CMK (cell line): ENCODE measurements at regions not wholly inside any gene's neighbourhood (a gene's known extent, or its start where the extent isn't known, plus 50 kb on each side); places are given as distances from the start of the nearest gene placed in this dataset.
"Not testable (repeated sequence)": the region's sequence is repeated elsewhere in the genome, so short reads cannot be mapped to it uniquely, and the experiment has no call there.

Experiments
- DNase-seq: peaks from one replicate; pipeline ENCODE4 v3.0.0-alpha.2; 2010; ENCODE audit warnings: low read depth

DNA sequence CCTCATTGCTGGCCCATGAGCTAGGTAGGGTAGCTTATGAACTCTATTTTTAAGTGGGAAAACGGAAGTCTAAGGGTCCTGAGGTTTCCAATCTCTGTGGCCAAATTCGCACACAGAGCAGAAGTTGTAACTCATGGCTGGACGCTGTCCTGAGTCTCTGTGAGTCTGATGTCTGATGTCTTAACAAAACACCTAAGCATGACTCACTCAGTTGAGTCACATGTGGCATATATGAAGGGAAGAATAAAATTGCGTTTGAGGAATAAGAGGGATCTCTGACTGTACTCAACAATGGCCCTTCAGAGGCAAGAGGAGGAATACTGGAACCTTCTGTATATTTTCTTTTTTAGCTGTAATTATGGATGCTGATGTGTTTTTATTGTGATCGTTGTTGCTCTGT is 569.7 kb downstream of the RIT2 start:
- DNase-seq: no peak

DNA sequence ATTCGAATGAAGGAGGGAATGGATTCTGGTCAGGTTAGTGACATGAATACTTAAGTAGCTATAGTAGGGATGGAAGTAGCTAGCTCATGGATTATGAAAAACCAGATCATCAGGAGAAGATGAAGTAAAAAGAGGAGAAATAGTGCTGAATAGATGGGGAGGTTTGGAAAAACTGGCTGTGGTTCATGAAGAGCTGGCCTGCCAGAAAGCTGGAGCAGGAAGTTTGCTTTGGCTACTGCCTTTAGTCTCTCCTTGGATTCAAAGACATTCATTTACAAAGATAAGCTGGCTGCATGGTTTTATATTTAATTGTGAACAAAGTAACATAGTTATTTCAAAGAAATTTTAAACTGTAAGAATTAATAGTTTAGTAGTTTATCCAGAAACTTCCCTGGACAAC is 567.0 kb downstream of the RIT2 start:
- no peak for DNase-seq

DNA sequence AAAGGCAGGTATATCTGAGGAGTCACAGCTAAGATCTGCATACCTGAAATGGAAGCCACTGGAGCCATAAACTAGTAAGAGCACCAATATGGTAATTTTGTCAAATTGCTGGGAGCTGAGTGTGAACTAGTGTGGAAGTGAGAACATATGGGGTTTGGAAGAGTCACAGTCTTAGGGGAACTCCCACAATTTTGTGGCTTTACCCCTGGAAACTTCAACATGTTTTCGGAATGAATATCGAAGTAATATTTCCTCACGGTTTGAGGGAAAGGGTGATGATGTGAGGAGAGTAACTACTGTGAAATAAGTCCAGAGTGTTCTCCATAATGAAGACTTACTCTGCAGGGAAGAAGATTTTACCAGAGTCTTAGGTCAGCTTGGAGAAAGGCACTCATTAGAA is 565.9 kb downstream of the RIT2 start:
- no peak for DNase-seq

- DNase-seq: not testable (repeated sequence)
These were observed 562.9 kb downstream of the RIT2 start for GRCh38 chr18:42552559-42552958.

- no peak for DNase-seq
These were observed 556.3 kb downstream of the RIT2 start for GRCh38 chr18:42559069-42559690.

- DNase-seq: no peak
These were observed 554.0 kb downstream of the RIT2 start for GRCh38 chr18:42561521-42561920.

GRCh38 chr18:42563995-42564394 is 551.5 kb downstream of the RIT2 start:
- DNase-seq: no peak

DNA sequence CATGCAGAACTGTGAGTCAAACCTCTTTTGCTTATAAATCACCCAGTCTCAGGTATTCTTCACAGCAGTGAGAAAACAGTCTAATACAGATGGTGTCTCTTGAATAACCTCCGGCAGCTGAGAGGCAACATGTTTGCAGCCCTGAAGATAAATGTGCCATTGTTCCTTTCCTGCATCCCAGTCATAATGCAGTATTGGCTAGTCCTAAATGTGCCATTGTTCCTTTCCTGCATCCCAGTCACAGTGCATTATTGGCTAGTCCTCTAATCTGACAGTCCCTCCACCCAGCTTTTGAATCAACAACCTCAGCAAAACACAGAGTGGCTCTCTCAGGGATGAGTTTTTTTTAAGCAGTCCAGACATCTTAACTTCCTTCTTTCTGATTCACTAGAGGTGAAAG is 550.7 kb downstream of the RIT2 start:
- no peak for DNase-seq

- no peak for DNase-seq
These were observed 546.7 kb downstream of the RIT2 start for GRCh38 chr18:42568773-42569172.

- no peak for DNase-seq
These were observed 540.6 kb downstream of the RIT2 start for GRCh38 chr18:42574871-42575270.

GRCh38 chr18:42576124-42576523 is 539.4 kb downstream of the RIT2 start:
- DNase-seq: no peak

DNA sequence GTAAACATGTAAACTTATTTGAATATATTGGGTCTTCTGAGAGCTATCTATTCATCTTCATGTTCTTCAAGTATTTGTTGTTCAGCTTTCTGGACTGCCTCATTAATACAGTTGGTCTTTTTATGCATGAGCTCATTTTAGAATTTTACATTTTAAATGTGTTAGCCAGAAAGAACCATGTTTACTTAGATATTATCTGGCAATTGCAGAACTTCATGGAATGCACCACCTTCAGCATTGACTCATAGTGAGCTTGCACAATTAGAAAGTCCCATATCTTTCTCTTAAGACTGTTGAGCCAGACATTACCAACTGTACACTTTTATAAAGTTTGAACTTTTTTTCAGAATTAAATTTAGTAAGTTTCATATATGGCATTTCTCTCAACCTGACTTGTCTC is 536.7 kb downstream of the RIT2 start:
- DNase-seq: no peak

DNA sequence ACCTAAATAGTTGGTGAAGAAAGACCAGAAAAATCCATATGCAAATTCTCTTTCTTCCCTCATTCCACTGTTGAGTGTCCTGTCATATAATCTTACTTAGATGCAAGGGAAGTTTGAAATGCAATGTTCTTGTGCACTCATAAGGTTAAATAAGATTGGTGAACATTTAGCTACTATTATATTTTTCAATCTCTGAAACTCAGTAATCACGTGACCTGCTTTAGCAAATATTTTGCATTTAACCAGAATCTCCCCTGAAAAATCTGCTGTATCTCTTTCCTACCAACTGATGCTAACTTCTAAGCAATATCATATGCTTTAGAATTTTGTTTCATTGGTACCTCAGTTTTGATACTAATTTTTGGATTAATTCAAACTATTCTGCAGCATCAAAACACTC is 533.2 kb downstream of the RIT2 start:
- DNase-seq: no peak

DNA sequence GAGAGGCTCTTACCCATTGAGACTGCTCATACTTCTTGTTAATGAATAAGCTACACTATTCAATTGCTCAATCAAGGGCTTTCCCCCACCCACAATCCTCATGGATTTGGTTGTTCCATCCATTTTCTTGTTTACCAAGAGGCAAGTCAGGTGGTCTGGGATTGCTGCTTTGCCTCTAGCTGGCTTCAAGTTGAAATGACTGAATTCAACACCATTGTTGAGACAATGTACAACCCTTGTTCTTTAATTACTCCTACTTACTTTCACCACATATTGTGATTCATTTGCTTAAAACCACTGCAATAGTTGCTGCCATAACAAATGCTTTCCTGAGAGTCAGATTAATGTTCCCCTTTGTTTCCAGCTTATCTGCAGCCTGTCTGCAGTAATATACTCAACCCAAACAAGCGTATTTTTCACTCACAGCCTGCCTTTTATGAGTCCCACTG is 532.2 kb downstream of the RIT2 start:
- DNase-seq: no peak

- DNase-seq: no peak
These were observed 528.9 kb downstream of the RIT2 start for GRCh38 chr18:42586601-42587000.

- no peak for DNase-seq
These were observed 526.7 kb downstream of the RIT2 start for GRCh38 chr18:42588786-42589185.

- no peak for DNase-seq
These were observed 510.7 kb downstream of the RIT2 start for GRCh38 chr18:42604820-42605219.

DNA sequence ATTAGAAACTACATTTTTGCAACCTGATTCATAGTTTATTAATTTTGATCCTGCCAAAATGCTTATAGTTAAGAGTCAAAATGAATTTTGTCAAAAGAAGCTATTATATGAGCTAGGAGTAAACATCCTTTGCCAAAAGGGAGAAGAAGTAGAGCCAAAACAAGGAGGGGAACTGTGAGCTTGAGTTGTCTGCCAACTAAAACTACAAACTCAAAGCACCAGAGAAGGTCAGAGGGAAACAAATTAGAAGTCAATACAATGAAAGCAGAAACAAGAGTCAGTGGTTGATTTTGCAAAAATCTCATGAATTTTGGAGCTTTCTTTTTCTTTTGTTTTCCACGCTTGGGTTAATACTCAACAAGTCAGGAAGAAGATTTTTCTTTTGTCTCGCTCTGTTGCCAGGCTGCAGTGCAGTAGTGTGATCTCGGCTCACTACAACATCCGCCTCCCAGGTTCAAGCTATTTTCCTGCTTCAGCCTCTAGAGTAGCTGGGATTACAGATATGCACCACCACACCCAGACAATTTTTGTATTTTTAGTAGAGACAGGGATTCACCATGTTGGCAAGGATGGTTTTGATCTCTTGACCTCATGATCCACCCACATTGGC is 508.5 kb downstream of the RIT2 start:
- no peak for DNase-seq

- no peak for DNase-seq
These were observed 504.4 kb downstream of the RIT2 start for GRCh38 chr18:42611134-42611533.

DNA sequence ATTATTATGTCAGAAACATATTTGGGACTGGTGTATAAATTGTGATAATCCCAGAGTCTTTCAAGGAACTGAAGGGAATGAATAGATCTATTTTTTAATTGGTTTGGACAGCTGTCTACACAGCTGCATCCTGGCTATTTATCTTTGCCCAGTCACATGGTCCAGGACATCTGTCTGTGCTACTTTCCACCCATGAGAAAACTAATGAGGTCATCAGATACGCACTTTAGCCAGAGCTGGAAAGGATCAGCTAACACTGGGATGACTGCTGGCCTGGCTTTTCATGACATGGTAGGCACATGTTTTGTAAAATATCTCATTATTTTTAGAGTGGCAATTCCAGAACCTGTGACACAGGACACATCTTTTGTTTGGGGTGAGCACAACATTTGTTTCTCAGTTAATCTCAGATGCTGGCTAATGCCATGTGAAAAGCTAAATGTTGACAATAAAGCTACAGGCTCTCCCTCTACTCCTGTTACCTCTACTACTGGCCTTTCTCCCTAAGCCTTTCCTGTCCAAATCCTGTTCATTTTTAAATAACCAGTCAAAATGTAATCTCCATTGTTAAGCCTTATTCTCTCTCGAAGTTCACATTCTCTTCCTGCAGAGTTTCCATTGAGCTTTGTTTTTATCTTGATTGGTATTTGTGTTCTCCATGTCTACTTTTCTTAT is 500.7 kb downstream of the RIT2 start:
- DNase-seq: no peak

DNA sequence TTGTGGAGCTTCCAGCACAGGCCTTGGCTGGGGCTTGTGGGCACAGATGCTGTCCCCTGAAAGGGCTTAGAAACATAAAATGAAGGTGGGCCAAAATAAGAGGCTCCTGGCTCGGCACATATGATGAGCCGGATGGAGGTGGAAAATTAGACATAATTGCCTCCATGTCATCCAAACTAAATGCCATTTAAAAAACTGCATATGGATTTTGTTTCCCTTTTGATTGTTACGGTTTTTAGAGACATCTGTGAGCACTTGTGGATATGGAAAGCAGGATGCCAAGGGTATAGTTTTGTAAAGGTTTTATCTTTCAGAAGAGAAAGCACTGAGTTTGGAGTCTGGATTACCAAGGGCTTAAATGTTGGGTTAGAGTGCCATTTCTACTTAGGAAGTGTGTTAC is 498.3 kb downstream of the RIT2 start:
- no peak for DNase-seq

GRCh38 chr18:42619771-42620170 is 495.7 kb downstream of the RIT2 start:
- DNase-seq: no peak

GRCh38 chr18:42620657-42621056 is 494.8 kb downstream of the RIT2 start:
- no peak for DNase-seq

DNA sequence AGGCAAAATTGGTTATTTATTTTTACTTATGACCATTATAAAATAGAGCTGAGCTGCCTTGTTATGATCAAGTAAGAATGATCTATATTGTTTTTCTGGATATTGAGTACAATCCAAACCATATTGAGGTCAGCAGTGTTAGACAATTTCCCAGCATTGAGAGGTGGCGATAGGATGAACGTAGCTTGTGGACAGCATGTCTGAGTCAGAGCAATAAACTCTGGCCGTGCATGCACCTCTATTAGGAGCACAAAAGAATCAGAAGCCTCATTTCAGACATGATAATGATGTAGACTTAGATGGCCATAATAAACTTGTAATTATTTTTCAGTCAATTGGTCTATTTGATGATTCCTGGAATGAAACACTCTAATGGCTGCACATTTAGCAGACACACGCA is 491.6 kb downstream of the RIT2 start:
- no peak for DNase-seq
